AG04449 (cell line): ENCODE measurements at regions not wholly inside any gene's neighbourhood (a gene's known extent, or its start where the extent isn't known, plus 50 kb on each side); places are given as distances from the start of the nearest gene placed in this dataset.

Experiments used
- CTCF ChIA-PET: fragments of 350-600 bp; formaldehyde crosslinking; extraction: SDS; loops from one replicate; lab custom pipeline; 2021; ENCODE audit warnings: antibody characterized with exemption; lab: Yijun Ruan, JAX
- POLR2A ChIA-PET: fragments of 400-600, 350-600 bp; formaldehyde crosslinking; extraction: SDS; loops from one replicate; lab custom pipeline; 2020; ENCODE audit warnings: antibody characterized with exemption, inconsistent platforms; lab: Yijun Ruan, JAX
- DNase-seq: peaks from one replicate; pipeline ENCODE4 v3.0.0-alpha.2; 2010; ENCODE audit warnings: low read depth, low spot score
- H3K4me3 ChIP-seq: 2 replicates; pipeline ENCODE4 v1.5.1; 2011; ENCODE audit warnings: low read depth, mild to moderate bottlenecking, control low read depth, low read length
- TF ChIP-seq, protein P1 (sequence below): IDR thresholded peaks from one replicate; pipeline ENCODE4 v1.5.1; 2011; ENCODE audit warnings: mild to moderate bottlenecking, moderate library complexity, low read length, control low read depth, inconsistent platforms; ENCODE audit not compliant: insufficient read depth; ENCODE audit errors: missing control alignments

DNA sequence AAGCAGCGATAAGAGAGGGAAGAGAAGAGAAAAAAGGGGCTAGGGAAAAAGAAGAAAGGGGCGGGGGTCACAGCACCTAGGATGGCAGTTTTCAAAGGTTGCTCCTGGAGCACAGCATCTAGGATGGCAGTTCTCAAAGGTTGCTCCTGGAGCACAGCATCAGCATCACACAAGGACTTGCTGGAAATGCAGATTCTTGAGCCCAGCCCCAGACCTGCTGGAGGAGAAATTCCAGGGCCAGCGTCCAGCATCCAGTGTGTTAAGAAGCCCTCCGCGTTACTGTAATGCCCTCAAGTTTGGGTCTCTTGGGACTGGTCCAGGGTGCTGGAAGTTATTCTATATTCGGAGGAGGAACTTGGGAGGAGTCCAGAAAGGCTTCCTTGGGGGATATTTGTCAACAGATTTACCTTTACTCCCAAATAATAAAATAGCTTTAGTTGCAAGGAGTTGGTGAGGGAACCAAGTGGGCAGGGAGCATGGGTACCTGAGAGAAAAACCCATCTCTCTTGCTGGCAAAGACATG lies 519.4 kb downstream of the SHQ1 start:
- ChIA-PET POLR2A (no interaction called here), CTCF (interaction anchor here (1.2 to 1.3 kb wide), 2 partner anchors 10 to 13 kb away, joined by 3 read pairs; no protein-coding TSS in a partner anchor)

DNA sequence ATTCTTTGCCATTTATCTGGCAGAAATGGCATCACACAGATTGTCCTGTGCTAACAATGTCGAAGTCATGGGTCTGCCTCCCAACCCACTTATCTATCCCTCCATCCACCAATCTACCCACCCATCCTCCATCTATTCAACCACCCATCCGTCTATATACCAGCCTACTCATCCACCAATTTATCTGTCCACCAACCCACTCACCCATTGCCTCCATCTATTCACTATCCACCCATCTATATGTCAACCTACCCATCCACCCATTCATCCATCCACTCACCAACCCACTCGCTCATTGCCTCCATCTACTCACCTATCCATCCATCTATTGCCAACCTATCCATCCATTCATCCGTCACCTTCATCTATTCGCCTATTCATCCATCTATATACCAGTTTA lies 521.2 kb downstream of the SHQ1 start:
- ChIA-PET POLR2A (no interaction called here), CTCF (no interaction called here)
- TF ChIP-seq, protein P1, sequence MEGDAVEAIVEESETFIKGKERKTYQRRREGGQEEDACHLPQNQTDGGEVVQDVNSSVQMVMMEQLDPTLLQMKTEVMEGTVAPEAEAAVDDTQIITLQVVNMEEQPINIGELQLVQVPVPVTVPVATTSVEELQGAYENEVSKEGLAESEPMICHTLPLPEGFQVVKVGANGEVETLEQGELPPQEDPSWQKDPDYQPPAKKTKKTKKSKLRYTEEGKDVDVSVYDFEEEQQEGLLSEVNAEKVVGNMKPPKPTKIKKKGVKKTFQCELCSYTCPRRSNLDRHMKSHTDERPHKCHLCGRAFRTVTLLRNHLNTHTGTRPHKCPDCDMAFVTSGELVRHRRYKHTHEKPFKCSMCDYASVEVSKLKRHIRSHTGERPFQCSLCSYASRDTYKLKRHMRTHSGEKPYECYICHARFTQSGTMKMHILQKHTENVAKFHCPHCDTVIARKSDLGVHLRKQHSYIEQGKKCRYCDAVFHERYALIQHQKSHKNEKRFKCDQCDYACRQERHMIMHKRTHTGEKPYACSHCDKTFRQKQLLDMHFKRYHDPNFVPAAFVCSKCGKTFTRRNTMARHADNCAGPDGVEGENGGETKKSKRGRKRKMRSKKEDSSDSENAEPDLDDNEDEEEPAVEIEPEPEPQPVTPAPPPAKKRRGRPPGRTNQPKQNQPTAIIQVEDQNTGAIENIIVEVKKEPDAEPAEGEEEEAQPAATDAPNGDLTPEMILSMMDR: no peak
- H3K4me3 ChIP-seq: no peak overlapping the region
- no peak for DNase-seq

More for the DNA sequence above, 519.4 kb downstream of the SHQ1 start:
- TF ChIP-seq, protein P1: no peak
- H3K4me3 ChIP-seq: no peak overlapping the region
- no peak for DNase-seq

DNA sequence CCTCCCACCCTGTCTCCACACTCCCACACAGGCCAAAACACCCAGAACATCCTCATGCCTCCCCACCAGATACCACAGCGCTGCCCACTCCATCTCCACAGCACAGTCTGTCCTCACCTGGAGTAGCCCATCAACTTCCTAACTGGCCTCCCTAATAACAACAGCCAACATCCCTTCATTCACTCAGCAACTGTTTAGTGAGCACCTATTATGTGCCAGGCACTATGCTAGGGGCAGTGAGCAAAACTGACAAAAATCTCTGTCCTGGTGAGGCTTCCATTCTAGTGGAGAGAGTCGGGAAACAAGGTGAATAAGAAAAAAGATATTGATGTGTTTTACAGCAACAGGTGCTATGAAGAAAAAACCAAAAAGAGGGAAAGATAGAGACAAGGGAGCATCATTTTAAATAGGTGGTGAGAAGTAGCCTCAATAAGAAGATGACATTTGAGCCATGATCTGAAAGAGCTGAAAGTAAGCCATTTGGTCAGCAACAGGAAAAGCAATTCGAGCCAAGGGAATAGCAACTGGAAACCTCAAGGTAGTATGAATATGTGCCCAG lies 523.9 kb downstream of the SHQ1 start:
- no peak for DNase-seq
- H3K4me3 ChIP-seq: no peak overlapping the region
- ChIA-PET CTCF (no interaction called here), POLR2A (no interaction called here)
- TF ChIP-seq, protein P1: no peak

DNA sequence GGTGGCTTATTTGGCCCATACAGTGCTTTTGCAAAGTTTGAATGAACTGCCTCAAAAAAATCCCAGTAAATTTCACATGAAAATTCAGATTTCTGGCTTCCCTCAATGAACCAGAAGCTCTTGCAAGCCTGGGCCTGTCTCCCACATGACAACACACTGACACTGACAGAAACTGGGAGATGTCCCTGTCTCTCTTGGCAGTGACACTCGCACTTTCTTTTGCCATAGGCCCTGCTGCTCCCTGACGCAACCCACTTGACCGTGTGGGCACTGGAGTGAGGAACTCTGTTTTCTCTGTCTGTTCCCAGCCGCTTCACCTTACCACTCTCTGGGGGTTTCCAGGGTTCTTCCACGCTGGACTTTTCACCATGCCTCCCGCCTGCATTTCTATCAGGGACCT lies 524.5 kb downstream of the SHQ1 start:
- CTCF ChIA-PET: no interaction called here

DNA sequence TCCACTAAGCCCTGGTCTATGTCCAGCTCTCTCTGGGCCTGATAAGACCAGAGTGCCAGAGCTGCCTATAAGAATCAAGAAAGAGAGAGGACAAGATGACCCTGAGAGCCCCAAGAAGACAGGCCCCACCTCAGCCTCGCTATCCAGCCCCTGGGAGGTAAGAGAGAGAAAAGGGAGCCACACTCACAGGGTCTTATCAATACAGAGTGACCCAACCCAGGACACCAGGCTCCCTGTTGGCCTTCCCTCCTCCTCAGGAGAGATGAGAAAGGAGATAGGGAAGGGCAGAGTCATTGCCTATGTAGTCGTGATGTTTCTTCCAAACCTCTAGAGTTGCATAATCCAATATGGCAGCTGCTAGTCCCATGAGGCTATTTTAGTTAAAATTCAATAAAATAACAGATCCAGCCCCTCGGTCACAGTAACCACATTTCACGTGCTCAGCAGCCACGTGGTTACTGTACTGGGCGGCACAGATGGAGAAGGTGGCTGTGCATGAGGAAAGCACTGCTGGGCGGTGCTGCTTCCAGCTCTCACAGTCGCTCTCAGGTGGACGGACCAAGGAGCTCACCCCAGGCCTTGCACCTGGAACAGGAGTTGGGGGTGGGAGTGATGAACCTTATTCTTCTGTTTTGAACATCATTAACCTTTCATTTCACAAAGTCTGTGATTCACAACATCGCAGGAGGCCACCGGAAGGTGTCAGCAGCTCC lies 525.8 kb downstream of the SHQ1 start:
- no peak overlapping the region for H3K4me3 ChIP-seq
- CTCF ChIA-PET: no interaction called here
- POLR2A ChIA-PET: no interaction called here
- TF ChIP-seq, protein P1: no peak
- DNase-seq: no peak

More for the DNA sequence above, 524.5 kb downstream of the SHQ1 start:
- TF ChIP-seq, protein P1: no peak
- POLR2A ChIA-PET: no interaction called here
- no peak overlapping the region for H3K4me3 ChIP-seq
- no peak for DNase-seq

DNA sequence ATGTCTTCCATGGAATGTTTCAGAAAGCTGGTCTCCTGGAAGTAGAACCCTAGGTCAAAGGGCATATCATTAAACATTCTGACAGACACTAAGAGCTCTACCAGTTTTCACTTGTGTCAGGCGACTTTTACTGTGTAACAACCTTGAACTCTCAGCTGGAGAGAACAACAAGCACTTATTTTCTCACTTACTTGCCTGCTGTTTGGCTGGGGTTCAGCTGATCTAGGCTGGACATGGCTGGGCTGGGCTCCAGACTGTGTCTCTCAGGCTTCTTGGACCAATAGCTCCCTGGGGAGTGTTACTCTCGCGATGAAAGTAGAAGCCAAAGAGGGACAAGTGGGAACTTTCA lies 527.3 kb downstream of the SHQ1 start:
- ChIA-PET POLR2A (no interaction called here), CTCF (interaction anchor here (0.9 kb wide), 1 partner anchor 13 kb away, joined by 3 read pairs; no protein-coding TSS in a partner anchor)
- TF ChIP-seq, protein P1: no peak
- no peak for DNase-seq
- no peak overlapping the region for H3K4me3 ChIP-seq
